ENCODE measurements at regions not wholly inside any gene's neighbourhood (a gene's known extent, or its start where the extent isn't known, plus 50 kb on each side); places are given as distances from the start of the nearest gene placed in this dataset.

DNA sequence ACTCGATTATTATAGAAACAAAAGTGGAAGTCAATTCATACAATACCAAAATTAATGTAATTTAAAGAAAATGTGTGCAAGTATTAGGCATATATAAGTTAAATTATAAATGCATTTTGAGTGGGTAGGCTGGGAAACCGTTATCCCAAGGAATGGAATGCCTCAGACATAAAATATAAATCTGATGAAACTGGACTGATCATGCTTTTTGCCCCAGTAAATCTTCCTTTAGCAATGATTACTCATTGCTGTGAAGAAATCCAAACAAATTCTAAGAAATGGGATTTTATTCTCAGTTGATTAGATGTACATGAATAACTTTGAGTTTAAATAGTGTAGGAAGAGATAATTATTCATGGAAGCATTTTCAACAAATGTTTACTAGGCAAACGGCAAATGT lies 185.5 kb upstream of the KCNMB2 start:
- no peaks in the 10 kb centered on the region for H3K4me1 Mint-ChIP-seq
- DNase-seq: no peak
- Histone ChIP-seq H3K36me3 (replicated peaks in 1 of 2; ENCODE audit: control extremely low read depth in 1 of 2, control insufficient read depth in 1 of 2, extremely low read depth in 1 of 2, insufficient read depth in 2 of 2, low read length in 1 of 2) (no peaks in the 10 kb centered on the region), H3K9ac (ENCODE audit: low read length) (no peak overlapping the region), H3K4me2 (replicated peaks; ENCODE audit: low read depth, low read length, poor library complexity, severe bottlenecking) (no peak overlapping the region), H4K20me1 (ENCODE audit: control insufficient read depth, insufficient read depth, low read length, poor library complexity, severe bottlenecking) (no peaks in the 10 kb centered on the region), H3K4me3 (ENCODE audit: control extremely low read depth in 1 of 5, extremely low read depth in 1 of 5, insufficient read depth in 1 of 5, low read depth in 2 of 5, low read length in 4 of 5) (no peak overlapping the region), H3K27ac (ENCODE audit: low read length in 2 of 2) (no peak overlapping the region), H3K4me1 (ENCODE audit: control insufficient read depth in 2 of 2, insufficient read depth in 2 of 2, low read length in 2 of 2) (no peaks in the 10 kb centered on the region), H3K9me3 (ENCODE audit: control extremely low read depth in 1 of 3, control insufficient read depth in 2 of 3, insufficient read depth in 1 of 3, low read length in 2 of 3) (peaks cover 0 to 7% (median 0%) of the 10 kb centered on the region in 3 donors), H3K27me3 (replicated peaks in 1 of 4; ENCODE audit: control extremely low read depth in 1 of 4, control insufficient read depth in 3 of 4, insufficient read depth in 4 of 4, low read length in 3 of 4) (peaks cover 0 to 3% (median 0%) of the 10 kb centered on the region in 4 experiments), H2AFZ (ENCODE audit: insufficient read depth, low read depth, low read length, poor library complexity, severe bottlenecking) (no peak overlapping the region), H3K79me2 (ENCODE audit: control insufficient read depth, insufficient read depth, low read length) (no peaks in the 10 kb centered on the region)
- intact Hi-C loops (cut with micrococcal nuclease): no loop called here
- no peaks in the 10 kb centered on the region for H3K9me3 Mint-ChIP-seq (ENCODE audit: insufficient read depth)
- H3K27ac Mint-ChIP-seq: no peak overlapping the region
- ATAC-seq (ENCODE audit: low read depth): no peak
- ChIA-PET POLR2A (no interaction called here), CTCF (no interaction called here)
- no CpG with 5 or more reads among the region's 3 CpGs for WGBS (ENCODE audit: insufficient coverage)
- H3K27me3 Mint-ChIP-seq: no peaks in the 10 kb centered on the region
- no peak overlapping the region for H3K4me3 Mint-ChIP-seq
- TF ChIP-seq, protein P1, sequence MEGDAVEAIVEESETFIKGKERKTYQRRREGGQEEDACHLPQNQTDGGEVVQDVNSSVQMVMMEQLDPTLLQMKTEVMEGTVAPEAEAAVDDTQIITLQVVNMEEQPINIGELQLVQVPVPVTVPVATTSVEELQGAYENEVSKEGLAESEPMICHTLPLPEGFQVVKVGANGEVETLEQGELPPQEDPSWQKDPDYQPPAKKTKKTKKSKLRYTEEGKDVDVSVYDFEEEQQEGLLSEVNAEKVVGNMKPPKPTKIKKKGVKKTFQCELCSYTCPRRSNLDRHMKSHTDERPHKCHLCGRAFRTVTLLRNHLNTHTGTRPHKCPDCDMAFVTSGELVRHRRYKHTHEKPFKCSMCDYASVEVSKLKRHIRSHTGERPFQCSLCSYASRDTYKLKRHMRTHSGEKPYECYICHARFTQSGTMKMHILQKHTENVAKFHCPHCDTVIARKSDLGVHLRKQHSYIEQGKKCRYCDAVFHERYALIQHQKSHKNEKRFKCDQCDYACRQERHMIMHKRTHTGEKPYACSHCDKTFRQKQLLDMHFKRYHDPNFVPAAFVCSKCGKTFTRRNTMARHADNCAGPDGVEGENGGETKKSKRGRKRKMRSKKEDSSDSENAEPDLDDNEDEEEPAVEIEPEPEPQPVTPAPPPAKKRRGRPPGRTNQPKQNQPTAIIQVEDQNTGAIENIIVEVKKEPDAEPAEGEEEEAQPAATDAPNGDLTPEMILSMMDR (IDR thresholded peaks at IDR 0.05): no peak
- TF ChIP-seq EZH2 (IDR thresholded peaks at IDR 0.05; ENCODE audit: borderline replicate concordance, insufficient read depth, low read depth, low read length, poor library complexity, severe bottlenecking): no peak

DNA sequence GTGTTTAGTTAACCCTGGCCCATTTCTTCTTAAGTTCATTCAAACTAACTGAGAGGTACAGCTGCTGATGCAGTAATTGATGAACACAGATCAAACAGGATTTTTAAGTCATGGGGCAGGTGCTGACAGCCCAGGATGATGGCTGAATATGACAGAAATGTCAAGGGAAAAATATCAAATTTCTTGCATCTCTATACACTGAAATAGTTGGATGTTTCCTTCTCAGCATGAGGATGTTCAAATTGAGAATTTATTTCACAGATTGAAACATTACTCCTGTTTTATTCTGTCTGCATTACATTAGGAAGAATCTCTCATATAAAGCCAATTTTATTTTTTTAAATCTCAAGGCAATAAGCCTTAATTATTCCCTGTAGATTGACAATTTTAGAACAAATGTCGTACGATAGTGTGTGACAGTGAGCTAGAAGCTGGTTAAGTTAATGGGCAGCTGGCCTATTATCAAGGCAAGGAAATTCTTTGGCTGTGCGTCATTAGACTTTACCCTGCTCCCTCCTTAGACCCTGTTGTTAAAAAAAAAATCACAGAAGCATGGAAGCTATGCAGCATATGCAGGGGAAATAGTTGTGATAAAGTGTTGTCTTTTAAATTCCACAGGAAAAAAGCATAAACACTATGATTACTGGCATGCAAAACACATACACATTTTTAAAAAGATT lies 183.8 kb upstream of the KCNMB2 start:
- no peak overlapping the region for H3K4me3 ChIP-seq (ENCODE audit: control extremely low read depth in 1 of 5, extremely low read depth in 1 of 5, insufficient read depth in 1 of 5, low read depth in 2 of 5, low read length in 4 of 5)
- no CpG with 5 or more reads among the region's 3 CpGs for WGBS (ENCODE audit: insufficient coverage)
- ATAC-seq (ENCODE audit: low read depth) (no peak), DNase-seq (no peak)
- peaks cover 0 to 3% (median 0%) of the 10 kb centered on the region in 4 experiments for H3K27me3 ChIP-seq (replicated peaks in 1 of 4; ENCODE audit: control extremely low read depth in 1 of 4, control insufficient read depth in 3 of 4, insufficient read depth in 4 of 4, low read length in 3 of 4)
- no peak overlapping the region for H3K4me3 Mint-ChIP-seq
- H3K9ac ChIP-seq (ENCODE audit: low read length): no peak overlapping the region
- H3K27ac ChIP-seq (ENCODE audit: low read length in 2 of 2): no peak overlapping the region
- H3K4me2 ChIP-seq (replicated peaks; ENCODE audit: low read depth, low read length, poor library complexity, severe bottlenecking): no peak overlapping the region
- no peaks in the 10 kb centered on the region for H3K79me2 ChIP-seq (ENCODE audit: control insufficient read depth, insufficient read depth, low read length)
- POLR2A ChIA-PET: no interaction called here
- no peaks in the 10 kb centered on the region for H3K4me1 Mint-ChIP-seq
- no peaks in the 10 kb centered on the region for H3K27me3 Mint-ChIP-seq
- H3K4me1 ChIP-seq (ENCODE audit: control insufficient read depth in 2 of 2, insufficient read depth in 2 of 2, low read length in 2 of 2): no peaks in the 10 kb centered on the region
- no peak overlapping the region for H3K27ac Mint-ChIP-seq
- H3K9me3 ChIP-seq (ENCODE audit: control extremely low read depth in 1 of 3, control insufficient read depth in 2 of 3, insufficient read depth in 1 of 3, low read length in 2 of 3): peaks cover 0 to 7% (median 0%) of the 10 kb centered on the region in 3 donors
- CTCF ChIA-PET: no interaction called here
- H2AFZ ChIP-seq (ENCODE audit: insufficient read depth, low read depth, low read length, poor library complexity, severe bottlenecking): no peak overlapping the region
- TF ChIP-seq EZH2 (IDR thresholded peaks at IDR 0.05; ENCODE audit: borderline replicate concordance, insufficient read depth, low read depth, low read length, poor library complexity, severe bottlenecking): no peak
- TF ChIP-seq, protein P1 (IDR thresholded peaks at IDR 0.05): no peak
- intact Hi-C loops (cut with micrococcal nuclease): no loop called here
- H4K20me1 ChIP-seq (ENCODE audit: control insufficient read depth, insufficient read depth, low read length, poor library complexity, severe bottlenecking): no peaks in the 10 kb centered on the region
- no peaks in the 10 kb centered on the region for H3K36me3 ChIP-seq (replicated peaks in 1 of 2; ENCODE audit: control extremely low read depth in 1 of 2, control insufficient read depth in 1 of 2, extremely low read depth in 1 of 2, insufficient read depth in 2 of 2, low read length in 1 of 2)
- H3K9me3 Mint-ChIP-seq (ENCODE audit: insufficient read depth): no peaks in the 10 kb centered on the region
